ENCODE measurements at regions not wholly inside any gene's neighbourhood (a gene's known extent, or its start where the extent isn't known, plus 50 kb on each side); places are given as distances from the start of the nearest gene placed in this dataset.

DNA sequence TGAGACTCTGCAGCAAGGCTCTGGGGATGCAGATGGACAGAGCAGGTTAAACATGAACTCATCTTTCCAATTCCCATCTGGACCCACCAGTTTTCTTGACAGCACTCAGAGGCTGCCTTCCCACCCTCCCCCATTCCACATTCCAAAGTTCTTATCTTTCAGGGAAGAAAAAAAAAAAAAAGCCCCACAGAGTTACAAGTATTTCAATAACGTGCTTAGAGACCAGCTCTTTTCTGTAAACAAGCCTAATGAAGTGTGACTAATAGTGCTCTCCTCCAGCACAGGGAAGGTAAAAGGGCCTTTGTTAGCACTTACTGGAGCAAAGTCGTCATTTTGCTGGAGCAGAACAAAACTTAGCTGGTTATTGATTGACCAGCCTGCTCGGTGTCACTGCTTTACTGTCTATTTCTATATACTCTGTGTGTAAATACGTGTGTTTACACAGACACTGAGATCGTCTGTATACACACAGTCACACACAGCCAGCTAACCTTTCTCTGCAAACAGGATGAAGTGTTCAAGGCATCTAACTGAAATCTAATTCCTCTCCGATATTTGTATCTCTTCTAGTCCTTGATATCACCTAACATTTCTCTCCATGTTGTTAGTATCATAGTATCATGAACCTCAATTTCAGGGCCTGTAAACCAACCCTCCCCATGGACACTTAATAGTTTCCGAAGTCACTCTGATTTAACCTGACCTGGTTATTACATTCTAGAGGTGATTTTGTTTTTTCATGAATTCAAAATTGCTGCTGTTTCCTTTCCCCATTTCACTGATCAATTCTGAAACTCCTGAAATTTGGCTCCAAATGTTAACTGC is 84.9 kb downstream of the ZNF608 start:
- Histone ChIP-seq H3K4me1 (ENCODE audit: insufficient read depth, low read length, poor library complexity, severe bottlenecking) (peaks cover 66% of the 10 kb centered on the region), H4K20me1 (ENCODE audit: insufficient read depth, low read length) (no peaks in the 10 kb centered on the region), H3K36me3 (ENCODE audit: insufficient read depth, low read length) (no peaks in the 10 kb centered on the region), H3K9me2 (ENCODE audit: insufficient read depth, low read length) (no peaks in the 10 kb centered on the region), H3K9me3 (ENCODE audit: low read length) (no peaks in the 10 kb centered on the region), H2AFZ (ENCODE audit: low read length) (no peak overlapping the region), H3K4me2 (ENCODE audit: low read length) (peak overlapping the region; percentile 61), H3K27ac (ENCODE audit: low read depth, low read length, poor library complexity, severe bottlenecking) (peak overlapping the region; percentile 4), H3K79me2 (ENCODE audit: insufficient read depth, low read depth, low read length) (peaks cover 70% of the 10 kb centered on the region), H3K4me3 (ENCODE audit: low read depth, low read length, poor library complexity, severe bottlenecking) (peak overlapping the region; percentile 27)
- DNase-seq (ENCODE audit: low spot score), result no peak
- POLR2A ChIA-PET, result interaction anchor here (0.6 to 3.5 kb wide), 13 partner anchors 9 to 1943 kb away, joined by 3 to 11 read pairs (median 4); no protein-coding TSS in a partner anchor
- no peak for TF ChIP-seq CTCF (conservative IDR thresholded peaks at IDR 0.05; ENCODE audit: low read length)
- TF ChIP-seq EZH2phosphoT487 (IDR thresholded peaks at IDR 0.05; ENCODE audit: borderline replicate concordance, low read depth, low read length), result no peak
- BruUV-seq (replicated peaks), result no TSS peak
- CTCF ChIA-PET (ENCODE audit: unreplicated experiment), result interaction anchor here (0.7 to 0.8 kb wide), 2 partner anchors 12 to 36 kb away, joined by 3 to 4 read pairs; no protein-coding TSS in a partner anchor
- intact Hi-C loops (cut with micrococcal nuclease; ENCODE audit: unreplicated experiment), result no loop called here

- no peaks in the 10 kb centered on the region for H3K36me3 ChIP-seq (ENCODE audit: insufficient read depth, low read length)
- H2AFZ ChIP-seq (ENCODE audit: low read length), result no peak overlapping the region
- H3K4me1 ChIP-seq (ENCODE audit: insufficient read depth, low read length, poor library complexity, severe bottlenecking), result peaks cover 76% of the 10 kb centered on the region
- ChIA-PET CTCF (ENCODE audit: unreplicated experiment) (interaction anchor here (0.7 to 0.8 kb wide), 2 partner anchors 13 to 37 kb away, joined by 3 to 4 read pairs; no protein-coding TSS in a partner anchor), POLR2A (interaction anchor here (0.7 to 3.5 kb wide), 18 partner anchors 9 to 628 kb away, joined by 3 to 11 read pairs (median 4); no protein-coding TSS in a partner anchor)
- intact Hi-C loops (cut with micrococcal nuclease; ENCODE audit: unreplicated experiment), result no loop called here
- no peaks in the 10 kb centered on the region for H3K9me3 ChIP-seq (ENCODE audit: low read length)
- no peak overlapping the region for H3K27ac ChIP-seq (ENCODE audit: low read depth, low read length, poor library complexity, severe bottlenecking)
- H3K79me2 ChIP-seq (ENCODE audit: insufficient read depth, low read depth, low read length), result peaks cover 81% of the 10 kb centered on the region
- no peak for DNase-seq (ENCODE audit: low spot score)
- no peak for TF ChIP-seq EZH2phosphoT487 (IDR thresholded peaks at IDR 0.05; ENCODE audit: borderline replicate concordance, low read depth, low read length)
- no peak for TF ChIP-seq CTCF (conservative IDR thresholded peaks at IDR 0.05; ENCODE audit: low read length)
- peak overlapping the region; percentile 61 for H3K4me2 ChIP-seq (ENCODE audit: low read length)
- TSS peak; percentile 30 for BruUV-seq (replicated peaks)
- no peaks in the 10 kb centered on the region for H3K9me2 ChIP-seq (ENCODE audit: insufficient read depth, low read length)
- no peaks in the 10 kb centered on the region for H4K20me1 ChIP-seq (ENCODE audit: insufficient read depth, low read length)
- H3K4me3 ChIP-seq (ENCODE audit: low read depth, low read length, poor library complexity, severe bottlenecking), result no peak overlapping the region
These were observed 86.0 kb downstream of the ZNF608 start for GRCh38 chr5:124660229-124661093.
